GM18520 (cell line): ENCODE measurements at regions not wholly inside any gene's neighbourhood (a gene's known extent, or its start where the extent isn't known, plus 50 kb on each side); places are given as distances from the start of the nearest gene placed in this dataset.
"Not testable (repeated sequence)": the region's sequence is repeated elsewhere in the genome, so short reads cannot be mapped to it uniquely, and the experiment has no call there.

Source experiments
- ATAC-seq: cut with Tn5 transposase; IDR thresholded peaks from one replicate; pipeline ENCODE4 v1.9.1; 2021; ENCODE audit not compliant: unreplicated experiment

DNA sequence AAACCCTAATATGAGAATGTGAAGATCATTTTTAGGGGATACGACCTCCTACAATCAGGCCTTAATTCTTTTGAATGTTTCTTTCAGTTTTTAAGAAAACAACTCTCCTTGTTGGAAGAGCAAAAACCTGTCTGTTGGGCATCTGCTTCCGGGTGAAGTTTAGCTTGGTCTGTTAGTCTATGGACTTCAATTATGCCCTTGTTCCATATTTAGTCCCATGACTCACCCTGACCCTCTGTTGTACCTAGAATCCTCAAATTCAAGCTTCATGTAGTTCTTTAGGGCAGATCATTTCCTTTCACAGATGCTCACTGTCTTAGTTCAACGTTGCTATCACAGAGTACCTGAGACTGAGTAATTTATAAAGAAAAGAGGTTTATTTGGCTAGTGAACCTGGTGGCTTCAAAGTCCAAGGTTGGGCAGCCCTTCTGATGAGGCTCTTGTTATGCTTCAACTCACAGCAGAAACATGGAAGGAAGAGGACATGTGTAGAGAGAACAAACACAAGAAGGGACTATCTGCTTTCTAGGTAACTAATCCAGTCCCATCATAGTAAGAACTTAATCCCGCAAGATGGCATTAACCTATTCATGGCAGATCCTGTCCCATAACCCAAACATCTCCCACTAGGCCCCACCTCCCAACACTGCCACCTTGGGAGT lies 82.5 kb upstream of the SERPINE2 start:
- ATAC-seq, result no peak

DNA sequence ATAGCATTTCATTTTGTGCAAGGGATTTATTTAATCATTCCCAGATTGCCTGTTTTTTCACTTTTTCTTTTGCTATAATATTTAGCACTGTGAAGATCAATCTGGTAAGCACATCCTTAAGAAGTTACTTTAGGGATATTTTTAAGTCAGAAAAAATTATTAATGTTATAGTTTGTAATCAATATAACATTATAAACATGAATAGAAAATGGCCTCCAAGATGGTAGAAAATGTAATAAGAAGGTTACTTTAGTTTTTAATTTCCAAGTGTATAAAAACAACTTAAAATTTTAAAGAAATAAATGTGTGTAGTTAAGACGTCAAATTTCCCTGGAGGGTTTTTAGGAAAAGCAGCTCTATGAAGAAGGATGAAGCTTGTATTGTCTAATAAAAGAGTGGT lies 81.9 kb upstream of the SERPINE2 start:
- no peak for ATAC-seq

DNA sequence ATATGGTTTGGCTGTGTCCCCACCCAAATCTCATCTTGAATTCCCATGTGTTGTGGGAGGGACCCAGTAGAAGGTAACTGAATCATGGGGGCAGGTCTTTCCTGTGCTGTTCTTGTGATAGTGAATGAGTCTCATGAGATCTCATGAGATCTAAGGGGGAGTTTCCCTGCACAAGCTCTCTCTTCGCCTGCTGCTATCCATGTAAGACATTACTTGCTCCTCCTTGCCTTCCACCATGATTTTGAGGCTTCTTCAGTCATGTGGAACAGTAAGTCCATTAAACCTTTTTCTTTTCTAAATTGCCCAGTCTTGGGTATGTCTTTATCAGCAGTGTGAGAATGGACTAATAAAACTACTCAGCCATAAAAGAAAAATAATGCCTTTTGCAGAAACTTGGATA lies 80.8 kb upstream of the SERPINE2 start:
- not testable (repeated sequence) for ATAC-seq

DNA sequence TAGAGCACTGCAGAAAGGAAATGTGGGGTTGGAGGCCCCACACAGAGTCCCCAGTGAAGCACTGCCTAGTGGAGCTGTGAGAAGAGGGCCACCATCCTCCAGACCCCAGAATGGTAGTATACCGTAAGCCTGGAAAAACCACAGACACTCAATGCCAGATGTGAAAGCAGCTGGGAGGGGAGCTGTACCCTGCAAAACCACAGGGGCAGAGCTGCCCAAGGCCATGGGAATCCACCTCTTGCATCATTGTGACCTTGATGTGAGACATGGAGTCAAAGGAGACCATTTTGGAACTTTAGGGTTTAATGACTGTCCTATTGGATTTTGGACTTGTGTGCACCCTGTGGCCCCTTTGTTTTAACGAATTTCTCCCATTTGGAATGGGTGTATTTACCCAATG lies 75.3 kb upstream of the SERPINE2 start:
- ATAC-seq, result no peak

GRCh38 chr2:224113930-224114329 lies 74.8 kb upstream of the SERPINE2 start:
- not testable (repeated sequence) for ATAC-seq

DNA sequence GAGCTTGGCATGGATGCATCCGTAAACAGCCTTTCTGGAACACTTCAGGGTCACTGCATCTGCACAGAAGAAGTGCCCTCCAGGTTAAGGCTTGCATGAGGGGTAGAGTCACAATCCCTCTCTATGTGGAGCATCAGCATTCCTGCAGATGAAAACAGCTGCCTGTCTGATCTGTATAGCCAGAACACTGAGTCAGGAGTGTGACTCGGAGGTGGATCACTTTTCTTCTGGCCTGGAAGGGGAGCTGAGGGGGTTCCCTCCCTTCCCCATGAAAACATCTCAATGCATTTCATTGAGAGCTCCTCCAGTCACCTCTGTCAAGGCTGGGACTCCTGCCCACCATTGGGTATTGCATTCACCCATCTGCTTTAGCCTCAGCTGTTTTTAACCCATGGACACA lies 72.5 kb upstream of the SERPINE2 start:
- ATAC-seq, result no peak

GRCh38 chr2:224110811-224111210 lies 71.7 kb upstream of the SERPINE2 start:
- ATAC-seq, result no peak

GRCh38 chr2:224109751-224110150 lies 70.7 kb upstream of the SERPINE2 start:
- no peak for ATAC-seq

DNA sequence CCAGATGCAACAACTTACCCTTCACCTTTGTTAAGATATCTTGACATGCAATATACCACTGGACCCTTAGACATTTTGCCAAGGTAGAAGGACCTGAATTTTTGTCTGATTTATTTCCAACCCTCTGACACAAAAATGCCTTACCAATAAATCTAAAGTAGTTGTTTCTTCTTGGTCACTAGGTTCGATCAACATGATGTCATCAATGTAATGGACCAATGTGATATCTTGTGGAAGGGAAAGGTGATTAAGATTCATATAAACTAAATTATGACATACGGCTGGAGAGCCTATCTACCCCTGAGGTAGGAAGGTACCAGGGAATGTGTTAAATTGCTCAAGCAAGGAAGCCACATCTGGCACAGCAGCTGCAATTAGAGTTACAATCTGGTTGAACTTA lies 67.7 kb upstream of the SERPINE2 start:
- no peak for ATAC-seq

DNA sequence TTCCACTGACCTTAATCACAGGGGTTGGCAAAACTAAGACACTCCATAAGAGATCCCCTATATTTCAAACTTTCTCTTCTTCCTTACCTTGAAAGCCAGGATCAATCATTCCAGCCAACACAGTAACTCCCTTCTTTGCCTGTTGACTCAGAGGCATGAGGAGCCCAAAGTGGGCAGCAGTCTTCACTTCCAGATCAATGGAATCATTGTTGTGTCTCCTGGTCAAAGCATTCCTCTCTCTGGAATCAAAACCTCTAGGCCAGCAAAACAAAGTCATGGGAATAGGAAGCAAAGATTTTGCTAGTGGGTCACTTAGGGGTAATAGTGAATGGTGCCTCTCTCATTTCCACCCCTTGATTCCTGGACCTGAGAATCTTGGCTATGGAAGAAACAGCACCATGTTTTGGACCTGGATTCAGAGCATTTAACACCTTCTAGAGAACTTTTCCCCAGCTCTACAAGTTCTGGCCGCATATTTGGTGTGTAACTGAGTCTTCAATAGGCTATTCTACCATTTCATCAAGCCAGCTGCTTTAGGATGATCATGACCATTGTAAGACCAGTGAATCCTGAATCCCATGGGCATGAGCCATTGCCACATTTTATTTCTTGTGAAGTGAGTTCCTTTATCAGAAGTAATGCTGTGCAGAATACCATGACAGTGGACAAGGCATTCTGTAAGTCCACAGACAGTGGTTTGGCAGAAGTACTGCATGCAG lies 65.7 kb upstream of the SERPINE2 start:
- no peak for ATAC-seq

- ATAC-seq, result no peak
Observed at GRCh38 chr2:224103651-224104050, 64.6 kb upstream of the SERPINE2 start.

GRCh38 chr2:224102991-224103390 lies 63.9 kb upstream of the SERPINE2 start:
- no peak for ATAC-seq

GRCh38 chr2:224101820-224102630 lies 62.9 kb upstream of the SERPINE2 start:
- ATAC-seq, result no peak

DNA sequence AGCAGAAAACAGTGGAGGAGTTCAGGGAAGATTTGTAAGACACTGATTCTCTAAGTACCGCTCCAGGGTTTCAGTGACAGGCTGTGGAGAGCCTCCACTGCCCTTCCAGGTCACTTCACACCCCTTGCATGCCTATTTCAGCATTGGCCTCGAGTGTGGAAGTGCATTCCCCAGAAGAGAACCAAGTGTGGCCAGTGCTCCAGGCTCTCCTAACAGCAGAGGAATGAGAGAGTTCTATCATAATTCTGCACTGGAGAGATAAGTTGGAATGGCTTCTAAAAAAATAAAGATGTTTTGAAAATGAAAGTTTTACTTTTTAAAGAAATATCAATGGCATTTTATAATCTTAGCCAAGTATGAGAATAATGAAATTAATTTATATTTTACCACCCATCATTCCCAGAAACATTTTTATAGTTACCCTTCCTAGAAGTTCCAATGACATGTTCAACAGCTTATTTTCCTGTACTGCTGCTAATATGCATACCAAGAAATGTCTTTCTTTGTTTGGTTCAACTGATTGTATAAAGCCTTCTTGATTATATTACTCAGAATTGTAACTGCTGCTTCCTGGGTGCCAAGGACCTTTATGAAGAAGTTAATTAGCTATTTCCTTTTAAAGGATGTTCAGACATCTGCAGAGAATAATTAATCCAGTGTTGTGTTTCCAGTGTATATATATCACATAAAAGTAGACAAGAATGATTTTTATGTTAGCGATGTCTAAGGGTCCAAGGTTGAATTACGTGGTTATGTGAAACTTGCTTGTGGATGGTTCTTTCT lies 61.0 kb upstream of the SERPINE2 start:
- ATAC-seq, result no peak

DNA sequence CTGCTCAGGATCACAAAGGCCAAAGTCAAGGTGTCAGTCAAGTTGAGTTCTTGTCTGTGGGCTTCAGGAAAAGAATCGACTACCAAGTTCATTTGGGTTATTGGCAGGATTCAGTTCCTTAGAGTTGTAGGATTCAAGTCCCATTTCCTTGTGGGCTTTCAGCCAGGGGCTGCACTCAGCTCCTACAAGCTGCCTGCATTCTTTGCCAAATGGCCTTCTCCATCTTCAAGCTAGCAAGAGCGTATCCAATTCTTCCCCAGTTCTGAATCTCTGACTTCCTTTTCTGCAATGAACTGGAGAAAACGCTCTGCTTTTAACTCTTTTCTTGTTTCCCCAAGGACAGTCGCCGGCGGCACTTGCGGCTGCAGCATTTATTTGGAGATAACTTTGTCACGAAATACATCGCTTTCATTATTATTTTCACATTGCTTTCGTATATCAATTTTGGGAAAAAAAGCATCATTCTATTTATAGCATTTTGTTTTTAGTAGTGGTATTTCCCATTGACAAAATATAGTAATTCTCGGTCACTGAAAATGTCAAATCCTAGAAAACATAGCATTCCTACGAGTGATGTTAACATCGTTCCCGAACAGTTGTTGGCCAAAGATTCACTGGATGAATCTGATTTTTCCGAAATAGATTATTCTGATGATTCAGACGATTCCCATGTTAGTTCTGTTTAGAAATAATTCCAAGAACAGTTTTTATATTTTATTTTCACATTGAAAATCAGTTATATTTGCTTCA lies 59.6 kb upstream of the SERPINE2 start:
- ATAC-seq, result no peak

GRCh38 chr2:224094413-224094812 lies 55.3 kb upstream of the SERPINE2 start:
- no peak for ATAC-seq

DNA sequence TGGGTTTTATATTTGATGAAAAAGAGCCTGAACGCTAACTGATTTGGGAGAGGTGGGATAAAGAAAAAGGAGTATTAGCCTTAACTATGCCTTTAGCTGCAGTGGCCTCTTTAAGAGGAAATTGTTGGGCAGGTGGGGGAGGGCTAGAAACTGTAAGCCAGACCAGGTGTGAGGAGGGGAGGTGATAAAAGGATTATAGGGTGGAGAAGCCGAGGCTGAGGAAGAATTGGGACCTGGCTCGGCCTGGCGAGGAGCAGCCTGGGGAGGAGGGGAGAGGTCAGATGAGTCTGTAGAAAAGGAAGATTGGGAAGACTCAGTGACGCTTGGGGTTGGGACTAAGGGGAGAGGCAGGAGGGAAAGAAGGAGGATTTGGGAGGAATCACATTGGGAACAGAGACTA lies 52.6 kb upstream of the SERPINE2 start:
- ATAC-seq, result not testable (repeated sequence)

DNA sequence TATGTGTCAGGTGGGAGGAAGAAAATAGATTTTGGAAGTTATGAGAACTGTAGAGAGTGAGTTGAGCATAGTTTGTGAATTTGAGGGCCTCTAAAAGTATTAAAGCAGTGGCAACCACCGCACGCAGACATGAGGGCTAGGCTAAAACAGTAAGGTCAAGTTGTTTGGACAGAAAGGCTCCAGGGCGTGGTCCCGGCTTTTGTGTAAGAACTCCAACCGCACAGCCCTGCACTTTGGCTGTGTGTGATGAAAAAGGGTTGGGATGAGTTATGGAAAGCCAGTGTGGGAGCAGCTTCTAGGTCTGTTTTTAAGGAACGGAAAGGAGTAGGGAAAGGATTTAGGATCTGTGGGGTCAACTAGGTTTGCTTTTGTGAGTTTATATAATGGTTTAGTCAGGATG lies 50.5 kb upstream of the SERPINE2 start:
- not testable (repeated sequence) for ATAC-seq
